ENCODE measurements at regions not wholly inside any gene's neighbourhood (a gene's known extent, or its start where the extent isn't known, plus 50 kb on each side); places are given as distances from the start of the nearest gene placed in this dataset.

DNA sequence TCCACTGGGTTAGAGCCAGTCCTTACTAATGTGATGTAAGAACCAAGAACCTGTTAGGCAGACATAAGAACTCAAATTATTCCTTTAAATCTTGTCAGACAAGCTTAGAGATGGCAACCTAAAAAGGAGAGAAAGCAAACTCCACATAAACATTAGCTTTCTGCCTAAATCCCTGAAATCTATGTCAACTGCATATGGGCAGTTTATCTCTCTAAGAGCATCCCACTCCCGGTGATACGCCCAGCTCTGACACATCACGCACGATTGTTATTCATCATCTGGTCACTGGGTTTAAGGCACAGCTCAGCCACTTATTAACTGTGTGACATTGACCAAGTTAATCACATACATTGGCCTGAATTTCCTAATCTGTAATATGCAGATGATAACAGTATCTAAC, 323.7 kb downstream of the HHIPL2 start:
- TF ChIP-seq, protein P1, sequence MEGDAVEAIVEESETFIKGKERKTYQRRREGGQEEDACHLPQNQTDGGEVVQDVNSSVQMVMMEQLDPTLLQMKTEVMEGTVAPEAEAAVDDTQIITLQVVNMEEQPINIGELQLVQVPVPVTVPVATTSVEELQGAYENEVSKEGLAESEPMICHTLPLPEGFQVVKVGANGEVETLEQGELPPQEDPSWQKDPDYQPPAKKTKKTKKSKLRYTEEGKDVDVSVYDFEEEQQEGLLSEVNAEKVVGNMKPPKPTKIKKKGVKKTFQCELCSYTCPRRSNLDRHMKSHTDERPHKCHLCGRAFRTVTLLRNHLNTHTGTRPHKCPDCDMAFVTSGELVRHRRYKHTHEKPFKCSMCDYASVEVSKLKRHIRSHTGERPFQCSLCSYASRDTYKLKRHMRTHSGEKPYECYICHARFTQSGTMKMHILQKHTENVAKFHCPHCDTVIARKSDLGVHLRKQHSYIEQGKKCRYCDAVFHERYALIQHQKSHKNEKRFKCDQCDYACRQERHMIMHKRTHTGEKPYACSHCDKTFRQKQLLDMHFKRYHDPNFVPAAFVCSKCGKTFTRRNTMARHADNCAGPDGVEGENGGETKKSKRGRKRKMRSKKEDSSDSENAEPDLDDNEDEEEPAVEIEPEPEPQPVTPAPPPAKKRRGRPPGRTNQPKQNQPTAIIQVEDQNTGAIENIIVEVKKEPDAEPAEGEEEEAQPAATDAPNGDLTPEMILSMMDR (IDR thresholded peaks at IDR 0.05; ENCODE audit: insufficient read depth, low read length, poor library complexity, severe bottlenecking) = no peak
- Histone ChIP-seq H3K36me3 (ENCODE audit: control insufficient read depth, insufficient read depth, low read length) (no peaks in the 10 kb centered on the region), H3K4me3 (replicated peaks; ENCODE audit: low read depth, low read length) (no peak overlapping the region), H3K27me3 (replicated peaks; ENCODE audit: control insufficient read depth, insufficient read depth, low read length) (no peaks in the 10 kb centered on the region)
- DNase-seq (ENCODE audit: extremely low read depth, insufficient read length) = no peak

DNA sequence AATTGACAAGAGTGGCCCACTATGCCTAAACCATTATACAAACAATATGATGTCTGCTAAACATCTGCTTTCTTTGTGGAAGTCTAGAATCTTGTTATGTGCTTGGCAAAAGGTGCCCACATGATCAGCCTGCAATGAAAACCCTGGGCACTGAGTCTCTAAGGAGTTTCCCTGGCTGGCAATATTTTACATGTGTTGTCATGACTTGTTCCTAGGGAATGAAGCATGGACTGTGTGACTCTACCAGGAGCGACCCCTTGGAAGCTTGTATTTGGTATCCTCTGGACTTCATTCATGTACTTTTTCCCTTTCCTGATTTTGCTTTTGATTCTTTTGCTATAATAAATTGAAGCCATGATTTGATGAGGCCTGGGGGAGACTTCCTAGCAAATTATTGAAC, 324.9 kb downstream of the HHIPL2 start:
- TF ChIP-seq, protein P1 (IDR thresholded peaks at IDR 0.05; ENCODE audit: insufficient read depth, low read length, poor library complexity, severe bottlenecking) = no peak
- Histone ChIP-seq H3K4me3 (replicated peaks; ENCODE audit: low read depth, low read length) (no peak overlapping the region), H3K36me3 (ENCODE audit: control insufficient read depth, insufficient read depth, low read length) (no peaks in the 10 kb centered on the region), H3K27me3 (replicated peaks; ENCODE audit: control insufficient read depth, insufficient read depth, low read length) (no peaks in the 10 kb centered on the region)
- no peak for DNase-seq (ENCODE audit: extremely low read depth, insufficient read length)

DNA sequence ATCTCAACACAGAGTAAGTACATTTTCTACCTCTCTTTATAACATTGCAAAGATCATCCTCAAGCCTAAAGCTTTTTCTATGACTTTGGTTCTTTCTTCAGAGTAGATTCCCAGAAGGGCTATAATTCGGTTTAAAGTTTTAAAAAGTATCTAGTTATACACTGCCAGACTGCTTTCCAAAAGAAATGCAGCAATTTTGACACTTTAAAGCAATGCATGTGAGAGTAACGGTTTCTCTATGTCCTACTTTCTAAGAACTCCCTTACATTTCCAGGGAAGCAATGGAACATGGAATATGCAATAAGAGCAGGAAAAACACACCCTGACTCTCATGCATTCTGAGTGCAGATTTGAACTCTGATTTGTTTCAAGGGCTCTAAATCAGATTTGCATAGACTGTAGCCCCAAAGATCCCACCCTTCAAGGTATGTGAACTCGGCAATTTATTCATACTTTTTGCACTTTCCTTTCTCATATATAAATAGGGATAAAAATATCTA, 331.6 kb downstream of the HHIPL2 start:
- Histone ChIP-seq H3K36me3 (ENCODE audit: control insufficient read depth, insufficient read depth, low read length) (no peaks in the 10 kb centered on the region), H3K27me3 (replicated peaks; ENCODE audit: control insufficient read depth, insufficient read depth, low read length) (0 out of 2 replicates have a peak, but pooled peaks cover 2% of the 10 kb centered on the region), H3K4me3 (replicated peaks; ENCODE audit: low read depth, low read length) (no peak overlapping the region)
- DNase-seq (ENCODE audit: extremely low read depth, insufficient read length) = no peak
- TF ChIP-seq, protein P1 (IDR thresholded peaks at IDR 0.05; ENCODE audit: insufficient read depth, low read length, poor library complexity, severe bottlenecking) = no peak

DNA sequence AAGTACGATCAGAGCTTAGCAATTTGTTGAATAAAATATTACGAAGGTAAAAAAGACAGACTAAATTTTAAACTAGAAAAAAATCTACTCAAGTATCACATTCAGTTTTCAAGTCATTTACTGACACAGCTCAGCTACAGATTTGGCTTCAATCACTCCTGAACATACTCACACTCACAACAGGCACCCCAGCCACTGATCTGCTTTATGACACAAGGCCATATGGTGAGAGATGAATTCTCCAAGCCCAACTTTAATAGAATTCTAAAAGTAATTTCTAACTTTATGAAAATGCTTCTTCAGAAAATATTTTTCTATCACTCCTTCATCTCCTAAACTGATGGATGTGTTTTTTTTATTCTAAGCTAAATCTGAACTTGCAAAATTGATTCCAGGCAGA, 337.1 kb downstream of the HHIPL2 start:
- Histone ChIP-seq H3K36me3 (ENCODE audit: control insufficient read depth, insufficient read depth, low read length) (no peaks in the 10 kb centered on the region), H3K27me3 (replicated peaks; ENCODE audit: control insufficient read depth, insufficient read depth, low read length) (0 out of 2 replicates have a peak, but pooled peaks cover 2% of the 10 kb centered on the region), H3K4me3 (replicated peaks; ENCODE audit: low read depth, low read length) (no peak overlapping the region)
- DNase-seq (ENCODE audit: extremely low read depth, insufficient read length) = no peak
- TF ChIP-seq, protein P1 (IDR thresholded peaks at IDR 0.05; ENCODE audit: insufficient read depth, low read length, poor library complexity, severe bottlenecking) = no peak

DNA sequence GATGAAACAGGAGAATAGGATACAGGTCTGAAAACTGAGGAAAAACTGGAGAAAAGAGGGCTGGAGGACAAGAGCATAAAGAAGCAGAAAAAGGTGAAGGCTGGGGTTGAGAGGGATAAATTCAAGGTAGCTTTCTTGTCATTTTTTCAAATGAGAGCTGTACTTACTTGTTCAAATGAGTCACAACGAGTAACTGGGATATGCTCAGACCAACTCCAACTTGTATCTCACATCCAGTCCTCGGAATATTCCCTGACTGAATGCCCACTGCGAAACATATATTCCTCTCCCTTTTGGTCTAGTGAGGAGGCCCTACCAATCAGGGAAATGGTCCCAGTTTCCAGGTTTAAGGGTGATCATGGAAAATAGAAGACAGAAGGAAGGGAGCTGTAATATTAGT, 343.4 kb downstream of the HHIPL2 start:
- H3K27me3 ChIP-seq (replicated peaks; ENCODE audit: control insufficient read depth, insufficient read depth, low read length) = no peaks in the 10 kb centered on the region
- TF ChIP-seq, protein P1 (IDR thresholded peaks at IDR 0.05; ENCODE audit: insufficient read depth, low read length, poor library complexity, severe bottlenecking) = no peak
- no peak overlapping the region for H3K4me3 ChIP-seq (replicated peaks; ENCODE audit: low read depth, low read length)
- no peak for DNase-seq (ENCODE audit: extremely low read depth, insufficient read length)
- no peaks in the 10 kb centered on the region for H3K36me3 ChIP-seq (ENCODE audit: control insufficient read depth, insufficient read depth, low read length)

DNA sequence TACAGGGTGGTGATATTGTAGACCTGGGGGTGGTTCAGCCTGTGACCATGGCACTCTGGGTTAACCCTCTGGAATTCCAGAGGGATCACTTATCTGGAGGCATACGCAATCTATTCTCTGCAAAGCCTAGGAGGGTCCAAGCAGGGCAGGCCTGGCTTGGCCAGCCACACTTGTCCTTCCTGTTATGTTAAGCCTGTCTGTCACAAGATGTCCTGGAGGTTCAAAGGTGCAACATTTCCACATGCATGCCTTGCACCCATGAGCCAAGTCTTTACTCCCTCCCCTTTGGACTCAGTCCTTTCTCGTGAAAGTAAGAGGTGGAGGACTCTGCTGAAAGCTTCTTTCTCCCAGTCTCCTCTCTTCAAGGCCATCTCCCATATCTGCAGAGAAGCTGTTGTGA, 345.1 kb downstream of the HHIPL2 start:
- no peak for DNase-seq (ENCODE audit: extremely low read depth, insufficient read length)
- no peaks in the 10 kb centered on the region for H3K27me3 ChIP-seq (replicated peaks; ENCODE audit: control insufficient read depth, insufficient read depth, low read length)
- no peaks in the 10 kb centered on the region for H3K36me3 ChIP-seq (ENCODE audit: control insufficient read depth, insufficient read depth, low read length)
- TF ChIP-seq, protein P1 (IDR thresholded peaks at IDR 0.05; ENCODE audit: insufficient read depth, low read length, poor library complexity, severe bottlenecking) = no peak
- H3K4me3 ChIP-seq (replicated peaks; ENCODE audit: low read depth, low read length) = no peak overlapping the region

Measured in GM06990 (cell line).